ENCODE measurements at regions not wholly inside any gene's neighbourhood (a gene's known extent, or its start where the extent isn't known, plus 50 kb on each side); places are given as distances from the start of the nearest gene placed in this dataset.

GRCh38 chr15:62847900-62848489 is 194.6 kb upstream of the TPM1 start:
- H3K4me3 ChIP-seq (replicated peaks in 1 of 4; ENCODE audit: control extremely low read depth in 1 of 4, insufficient read depth in 1 of 4, low read depth in 3 of 4, low read length in 4 of 4), result no peak overlapping the region
- no peak overlapping the region for H3K9ac ChIP-seq (ENCODE audit: insufficient read depth, low read length)
- no peak overlapping the region for H3K27ac ChIP-seq (ENCODE audit: insufficient read depth, low read length)
- DNase-seq (ENCODE audit: low read depth in 2 of 2), result peak; percentile 50 to 59
- H3K36me3 ChIP-seq (ENCODE audit: control insufficient read depth, insufficient read depth, low read length), result no peaks in the 10 kb centered on the region
- TF ChIP-seq, protein P1, sequence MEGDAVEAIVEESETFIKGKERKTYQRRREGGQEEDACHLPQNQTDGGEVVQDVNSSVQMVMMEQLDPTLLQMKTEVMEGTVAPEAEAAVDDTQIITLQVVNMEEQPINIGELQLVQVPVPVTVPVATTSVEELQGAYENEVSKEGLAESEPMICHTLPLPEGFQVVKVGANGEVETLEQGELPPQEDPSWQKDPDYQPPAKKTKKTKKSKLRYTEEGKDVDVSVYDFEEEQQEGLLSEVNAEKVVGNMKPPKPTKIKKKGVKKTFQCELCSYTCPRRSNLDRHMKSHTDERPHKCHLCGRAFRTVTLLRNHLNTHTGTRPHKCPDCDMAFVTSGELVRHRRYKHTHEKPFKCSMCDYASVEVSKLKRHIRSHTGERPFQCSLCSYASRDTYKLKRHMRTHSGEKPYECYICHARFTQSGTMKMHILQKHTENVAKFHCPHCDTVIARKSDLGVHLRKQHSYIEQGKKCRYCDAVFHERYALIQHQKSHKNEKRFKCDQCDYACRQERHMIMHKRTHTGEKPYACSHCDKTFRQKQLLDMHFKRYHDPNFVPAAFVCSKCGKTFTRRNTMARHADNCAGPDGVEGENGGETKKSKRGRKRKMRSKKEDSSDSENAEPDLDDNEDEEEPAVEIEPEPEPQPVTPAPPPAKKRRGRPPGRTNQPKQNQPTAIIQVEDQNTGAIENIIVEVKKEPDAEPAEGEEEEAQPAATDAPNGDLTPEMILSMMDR (conservative IDR thresholded peaks at IDR 0.05 in 1 of 2, IDR thresholded peaks at IDR 0.05 in 1 of 2; ENCODE audit: low read depth in 1 of 2, low read length in 2 of 2), result peak; percentile 49 to 62
- no peak for TF ChIP-seq EZH2 (IDR thresholded peaks at IDR 0.05; ENCODE audit: low read length, missing control alignments)
- no peaks in the 10 kb centered on the region for H3K79me2 ChIP-seq (ENCODE audit: control insufficient read depth, insufficient read depth, low read length)
- H2AFZ ChIP-seq (ENCODE audit: low read length), result no peak overlapping the region
- no peak overlapping the region for H3K4me2 ChIP-seq (ENCODE audit: extremely low read depth, insufficient read depth, low read length)
- H4K20me1 ChIP-seq (ENCODE audit: control insufficient read depth, extremely low read depth, insufficient read depth, low read length), result no peaks in the 10 kb centered on the region
- no peaks in the 10 kb centered on the region for H3K27me3 ChIP-seq (ENCODE audit: control insufficient read depth, insufficient read depth, low read length)
- no peaks in the 10 kb centered on the region for H3K9me3 ChIP-seq (ENCODE audit: control insufficient read depth, insufficient read depth, low read depth, low read length)
- H3K4me1 ChIP-seq (ENCODE audit: control insufficient read depth, extremely low read depth, insufficient read depth, low read length), result no peaks in the 10 kb centered on the region

DNA sequence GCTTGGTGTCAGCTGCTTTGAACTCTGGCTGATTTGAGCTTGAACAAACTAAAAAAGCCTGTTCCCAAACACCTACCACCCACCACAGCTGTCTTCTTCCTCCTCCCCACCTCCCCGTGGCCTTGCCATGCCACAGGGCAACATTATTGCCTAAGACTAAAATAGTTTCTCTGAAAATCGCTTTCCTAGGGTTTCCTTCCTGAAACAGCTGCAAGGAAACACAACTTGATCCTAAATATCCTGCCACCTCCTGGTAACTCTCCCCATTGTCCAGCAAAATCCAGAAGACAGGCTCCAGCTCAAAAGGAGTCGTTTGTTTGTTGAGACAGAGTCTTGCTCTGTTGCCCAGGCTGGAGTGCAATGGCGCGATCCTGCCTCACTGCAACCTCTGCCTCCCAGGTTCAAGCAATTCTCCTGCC is 193.9 kb upstream of the TPM1 start:
- Histone ChIP-seq H3K9ac (ENCODE audit: insufficient read depth, low read length) (no peak overlapping the region), H3K9me3 (ENCODE audit: control insufficient read depth, insufficient read depth, low read depth, low read length) (no peaks in the 10 kb centered on the region), H3K4me2 (ENCODE audit: extremely low read depth, insufficient read depth, low read length) (no peak overlapping the region), H3K4me3 (replicated peaks in 1 of 4; ENCODE audit: control extremely low read depth in 1 of 4, insufficient read depth in 1 of 4, low read depth in 3 of 4, low read length in 4 of 4) (no peak overlapping the region), H4K20me1 (ENCODE audit: control insufficient read depth, extremely low read depth, insufficient read depth, low read length) (no peaks in the 10 kb centered on the region), H3K4me1 (ENCODE audit: control insufficient read depth, extremely low read depth, insufficient read depth, low read length) (no peaks in the 10 kb centered on the region), H2AFZ (ENCODE audit: low read length) (no peak overlapping the region), H3K27me3 (ENCODE audit: control insufficient read depth, insufficient read depth, low read length) (no peaks in the 10 kb centered on the region), H3K79me2 (ENCODE audit: control insufficient read depth, insufficient read depth, low read length) (no peaks in the 10 kb centered on the region), H3K27ac (ENCODE audit: insufficient read depth, low read length) (no peak overlapping the region), H3K36me3 (ENCODE audit: control insufficient read depth, insufficient read depth, low read length) (no peaks in the 10 kb centered on the region)
- peak; percentile 40 to 45 for DNase-seq (ENCODE audit: low read depth in 2 of 2)
- TF ChIP-seq EZH2 (IDR thresholded peaks at IDR 0.05; ENCODE audit: low read length, missing control alignments), result no peak
- TF ChIP-seq, protein P1 (conservative IDR thresholded peaks at IDR 0.05 in 1 of 2, IDR thresholded peaks at IDR 0.05 in 1 of 2; ENCODE audit: low read depth in 1 of 2, low read length in 2 of 2), result peak; percentile 11 to 27

- Histone ChIP-seq H3K27me3 (ENCODE audit: control insufficient read depth, insufficient read depth, low read length) (no peaks in the 10 kb centered on the region), H3K9me3 (ENCODE audit: control insufficient read depth, insufficient read depth, low read depth, low read length) (no peaks in the 10 kb centered on the region), H3K4me3 (replicated peaks in 1 of 4; ENCODE audit: control extremely low read depth in 1 of 4, insufficient read depth in 1 of 4, low read depth in 3 of 4, low read length in 4 of 4) (no peak overlapping the region), H3K36me3 (ENCODE audit: control insufficient read depth, insufficient read depth, low read length) (no peaks in the 10 kb centered on the region), H3K4me2 (ENCODE audit: extremely low read depth, insufficient read depth, low read length) (no peak overlapping the region), H3K4me1 (ENCODE audit: control insufficient read depth, extremely low read depth, insufficient read depth, low read length) (no peaks in the 10 kb centered on the region), H3K9ac (ENCODE audit: insufficient read depth, low read length) (no peak overlapping the region), H2AFZ (ENCODE audit: low read length) (no peak overlapping the region), H4K20me1 (ENCODE audit: control insufficient read depth, extremely low read depth, insufficient read depth, low read length) (no peaks in the 10 kb centered on the region), H3K27ac (ENCODE audit: insufficient read depth, low read length) (no peak overlapping the region), H3K79me2 (ENCODE audit: control insufficient read depth, insufficient read depth, low read length) (no peaks in the 10 kb centered on the region)
- DNase-seq (ENCODE audit: low read depth in 2 of 2), result peak in 1 of 2 donors; percentile 73
- TF ChIP-seq, protein P1 (conservative IDR thresholded peaks at IDR 0.05 in 1 of 2, IDR thresholded peaks at IDR 0.05 in 1 of 2; ENCODE audit: low read depth in 1 of 2, low read length in 2 of 2), result no peak
- no peak for TF ChIP-seq EZH2 (IDR thresholded peaks at IDR 0.05; ENCODE audit: low read length, missing control alignments)
Observed at GRCh38 chr15:62849316-62850106, 193.0 kb upstream of the TPM1 start.

All from fibroblast of lung (primary cell).